H1 (cell line): ENCODE measurements at regions not wholly inside any gene's neighbourhood (a gene's known extent, or its start where the extent isn't known, plus 50 kb on each side); places are given as distances from the start of the nearest gene placed in this dataset.
"Not testable (repeated sequence)": the region's sequence is repeated elsewhere in the genome, so short reads cannot be mapped to it uniquely, and the experiment has no call there.

ENCODE experiments used
- CEBPB ChIP-seq: IDR thresholded peaks from 2 replicates; pipeline ENCODE4 v1.6.1; 2012; ENCODE audit warnings: low read depth, low read length
- CHD2 ChIP-seq: IDR thresholded peaks from 2 replicates; pipeline ENCODE4 v1.6.1; 2012; ENCODE audit warnings: low read length, improper control_type of control experiment
- CREB1 ChIP-seq: IDR thresholded peaks from 2 replicates; pipeline ENCODE4 v1.6.1; 2012; ENCODE audit warnings: inconsistent platforms
- EP300 ChIP-seq, 2 experiments: IDR thresholded peaks; 1 replicate in 1 of 2; 2 replicates in 1 of 2; pipeline ENCODE4 v1.6.1; 2011 to 2012; ENCODE audit warnings: low read depth in 2 of 2, low read length in 2 of 2, mild to moderate bottlenecking in 2 of 2, borderline replicate concordance in 1 of 2, inconsistent platforms in 1 of 2, moderate library complexity in 1 of 2
- GABPA ChIP-seq: IDR thresholded peaks from 2 replicates; pipeline ENCODE4 v1.6.1; 2011; ENCODE audit warnings: mild to moderate bottlenecking, low read length, moderate library complexity, borderline replicate concordance; ENCODE audit not compliant: insufficient read depth
- JUN ChIP-seq: IDR thresholded peaks from 2 replicates; pipeline ENCODE4 v1.6.1; 2011; ENCODE audit warnings: low read depth, mild to moderate bottlenecking, improper control_type of control experiment, low read length
- MAFK ChIP-seq: IDR thresholded peaks from 2 replicates; pipeline ENCODE4 v1.6.1; 2012; ENCODE audit warnings: low read depth, mild to moderate bottlenecking, improper control_type of control experiment, low read length
- RAD21 ChIP-seq, 2 experiments: IDR thresholded peaks in 1 of 2; conservative IDR thresholded peaks in 1 of 2; 2 replicates each; pipeline ENCODE4 v1.6.1; 2011; ENCODE audit warnings: low read depth in 2 of 2, low read length in 2 of 2, improper control_type of control experiment in 1 of 2, inconsistent platforms in 1 of 2, mild to moderate bottlenecking in 1 of 2, moderate library complexity in 1 of 2
- RFX5 ChIP-seq: IDR thresholded peaks from 2 replicates; pipeline ENCODE4 v1.6.1; 2011; ENCODE audit warnings: low read depth, low read length, improper control_type of control experiment, borderline replicate concordance
- RNF2 ChIP-seq: fragments of 200-900, 300-1000 bp; sonication (generic); IDR thresholded peaks from 2 replicates; pipeline ENCODE4 v1.7.1; 2016; ENCODE audit warnings: borderline replicate concordance, low read depth, mild to moderate bottlenecking, antibody characterized with exemption, low read length; ENCODE audit not compliant: poor library complexity, severe bottlenecking; ENCODE audit errors: missing control alignments
- SP1 ChIP-seq: IDR thresholded peaks from 2 replicates; pipeline ENCODE4 v1.6.1; 2011; ENCODE audit warnings: low read depth, low read length
- TCF12 ChIP-seq: IDR thresholded peaks from 2 replicates; pipeline ENCODE4 v1.6.1; 2011; ENCODE audit warnings: low read depth, mild to moderate bottlenecking, low read length
- TEAD4 ChIP-seq: IDR thresholded peaks from 2 replicates; pipeline ENCODE4 v1.6.1; 2012; ENCODE audit warnings: low read depth, low read length, inconsistent platforms, mixed read lengths
- TF ChIP-seq, protein P1 (sequence below), 3 experiments: IDR thresholded peaks; 1 replicate in 2 of 3; 2 replicates in 1 of 3; pipeline versions ENCODE4 v1.5.1 to v1.6.1; 2011; ENCODE audit warnings: low read length in 3 of 3, mild to moderate bottlenecking in 3 of 3, inconsistent platforms in 2 of 3, low read depth in 1 of 3, moderate library complexity in 1 of 3; ENCODE audit not compliant: insufficient read depth in 1 of 3; ENCODE audit errors: control extremely low read depth in 1 of 3

DNA sequence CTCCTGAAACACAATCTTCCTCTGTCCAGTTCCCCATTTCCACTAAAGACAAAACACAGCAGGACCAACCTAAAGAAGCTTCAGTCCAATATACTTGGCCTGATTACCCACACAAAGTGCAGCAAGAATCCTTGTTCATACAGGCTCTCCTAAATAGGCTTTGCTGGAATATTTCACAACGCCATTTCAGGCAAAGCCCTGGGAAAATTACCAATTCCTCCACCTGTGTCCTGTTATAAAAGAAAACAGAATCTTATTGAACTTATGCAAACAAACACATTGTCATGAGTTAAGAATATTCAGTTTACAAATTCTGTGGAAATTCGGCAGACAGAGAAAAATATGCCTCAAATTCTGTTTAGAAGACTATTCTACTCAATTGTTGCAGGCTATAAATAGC lies 115.0 kb upstream of the NBPF11 start:
- TF ChIP-seq, protein P1, sequence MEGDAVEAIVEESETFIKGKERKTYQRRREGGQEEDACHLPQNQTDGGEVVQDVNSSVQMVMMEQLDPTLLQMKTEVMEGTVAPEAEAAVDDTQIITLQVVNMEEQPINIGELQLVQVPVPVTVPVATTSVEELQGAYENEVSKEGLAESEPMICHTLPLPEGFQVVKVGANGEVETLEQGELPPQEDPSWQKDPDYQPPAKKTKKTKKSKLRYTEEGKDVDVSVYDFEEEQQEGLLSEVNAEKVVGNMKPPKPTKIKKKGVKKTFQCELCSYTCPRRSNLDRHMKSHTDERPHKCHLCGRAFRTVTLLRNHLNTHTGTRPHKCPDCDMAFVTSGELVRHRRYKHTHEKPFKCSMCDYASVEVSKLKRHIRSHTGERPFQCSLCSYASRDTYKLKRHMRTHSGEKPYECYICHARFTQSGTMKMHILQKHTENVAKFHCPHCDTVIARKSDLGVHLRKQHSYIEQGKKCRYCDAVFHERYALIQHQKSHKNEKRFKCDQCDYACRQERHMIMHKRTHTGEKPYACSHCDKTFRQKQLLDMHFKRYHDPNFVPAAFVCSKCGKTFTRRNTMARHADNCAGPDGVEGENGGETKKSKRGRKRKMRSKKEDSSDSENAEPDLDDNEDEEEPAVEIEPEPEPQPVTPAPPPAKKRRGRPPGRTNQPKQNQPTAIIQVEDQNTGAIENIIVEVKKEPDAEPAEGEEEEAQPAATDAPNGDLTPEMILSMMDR (IDR thresholded peaks at IDR 0.05; ENCODE audit: control extremely low read depth in 1 of 3, insufficient read depth in 1 of 3, low read depth in 1 of 3, low read length in 3 of 3) = not testable (repeated sequence)
- TF ChIP-seq EP300 (IDR thresholded peaks at IDR 0.05; ENCODE audit: borderline replicate concordance in 1 of 2, low read depth in 2 of 2, low read length in 2 of 2); CEBPB; TCF12; GABPA; MAFK; SP1; CHD2; CREB1; RFX5; TEAD4; JUN; RNF2; RAD21 (IDR thresholded peaks at IDR 0.05 in 1 of 2, conservative IDR thresholded peaks at IDR 0.05 in 1 of 2; ENCODE audit: low read depth in 2 of 2, low read length in 2 of 2): not testable (repeated sequence)
